AG04450 (cell line): ENCODE measurements at regions not wholly inside any gene's neighbourhood (a gene's known extent, or its start where the extent isn't known, plus 50 kb on each side); places are given as distances from the start of the nearest gene placed in this dataset.

Experiments
- CTCF ChIA-PET: fragments of 300-600, 350-600 bp; formaldehyde crosslinking; extraction: SDS; loops from one replicate; lab custom pipeline; 2022; ENCODE audit warnings: antibody characterized with exemption, inconsistent platforms; lab: Charles Lee
- POLR2A ChIA-PET: fragments of 350-600 bp; formaldehyde crosslinking; extraction: SDS; loops from one replicate; lab custom pipeline; 2021; ENCODE audit warnings: antibody characterized with exemption, inconsistent platforms; lab: Yijun Ruan, JAX
- DNase-seq: peaks from one replicate; pipeline ENCODE4 v3.0.0-alpha.2; 2011; ENCODE audit warnings: low read depth, low spot score
- H3K27ac ChIP-seq: one replicate; pipeline ENCODE4 v1.5.1; 2012; ENCODE audit warnings: low read depth, low read length, control low read depth
- H3K27me3 ChIP-seq: one replicate; pipeline ENCODE4 v1.6.0; 2012; ENCODE audit warnings: low read length; ENCODE audit not compliant: control insufficient read depth, insufficient read depth
- H3K4me3 ChIP-seq: 2 replicates; pipeline ENCODE4 v1.5.1; 2011; ENCODE audit warnings: mild to moderate bottlenecking, low read depth, low read length, control low read depth
- H3K9me3 ChIP-seq: 2 replicates; pipeline ENCODE4 v1.5.1; 2012; ENCODE audit warnings: low read length; ENCODE audit not compliant: control insufficient read depth, insufficient read depth
- CTCF ChIP-seq: IDR thresholded peaks from 2 replicates; pipeline ENCODE4 v1.5.1; 2011; ENCODE audit warnings: low read depth, low read length, control low read depth, inconsistent platforms

GRCh38 chr10:84762754-84763394, 434.5 kb downstream of the CCSER2 start:
- Histone ChIP-seq H3K27me3 (no peaks in the 10 kb centered on the region), H3K4me3 (no peak overlapping the region), H3K9me3 (peaks cover 18% of the 10 kb centered on the region), H3K27ac (no peak overlapping the region)
- ChIA-PET CTCF (no interaction called here), POLR2A (no interaction called here)
- DNase-seq: no peak
- TF ChIP-seq CTCF: no peak

GRCh38 chr10:84763965-84764364, 435.6 kb downstream of the CCSER2 start:
- no peak for TF ChIP-seq CTCF
- H3K9me3 ChIP-seq: peaks cover 18% of the 10 kb centered on the region
- no peak overlapping the region for H3K4me3 ChIP-seq
- CTCF ChIA-PET: no interaction called here
- POLR2A ChIA-PET: no interaction called here
- H3K27ac ChIP-seq: no peak overlapping the region
- DNase-seq: no peak
- H3K27me3 ChIP-seq: no peaks in the 10 kb centered on the region

GRCh38 chr10:84765086-84765485, 436.7 kb downstream of the CCSER2 start:
- POLR2A ChIA-PET: no interaction called here
- Histone ChIP-seq H3K9me3 (peaks cover 21% of the 10 kb centered on the region), H3K27ac (no peak overlapping the region), H3K4me3 (no peak overlapping the region), H3K27me3 (no peaks in the 10 kb centered on the region)
- no peak for DNase-seq
- no peak for TF ChIP-seq CTCF
- CTCF ChIA-PET: no interaction called here

GRCh38 chr10:84765656-84766055, 437.3 kb downstream of the CCSER2 start:
- no peak for DNase-seq
- ChIA-PET POLR2A (no interaction called here), CTCF (no interaction called here)
- no peak for TF ChIP-seq CTCF
- no peaks in the 10 kb centered on the region for H3K27me3 ChIP-seq
- H3K4me3 ChIP-seq: no peak overlapping the region
- peaks cover 21% of the 10 kb centered on the region for H3K9me3 ChIP-seq
- H3K27ac ChIP-seq: no peak overlapping the region

GRCh38 chr10:84766923-84767322, 438.5 kb downstream of the CCSER2 start:
- ChIA-PET POLR2A (no interaction called here), CTCF (no interaction called here)
- Histone ChIP-seq H3K4me3 (no peak overlapping the region), H3K27me3 (no peaks in the 10 kb centered on the region), H3K27ac (no peak overlapping the region), H3K9me3 (peaks cover 21% of the 10 kb centered on the region)
- no peak for DNase-seq
- no peak for TF ChIP-seq CTCF
